ENCODE measurements at regions not wholly inside any gene's neighbourhood (a gene's known extent, or its start where the extent isn't known, plus 50 kb on each side); places are given as distances from the start of the nearest gene placed in this dataset.

- WGBS, 2 donors: 80 to 89% methylated on average over 1 of the region's 1 CpG
- intact Hi-C loops (cut with DNase I): no loop called here
- Histone ChIP-seq H3K27me3 (no peaks in the 10 kb centered on the region), H3K4me1 (no peaks in the 10 kb centered on the region), H3K9me3 (no peaks in the 10 kb centered on the region), H3K36me3 (replicated peaks in 1 of 2; ENCODE audit: insufficient read depth in 1 of 2, low read depth in 2 of 2) (no peaks in the 10 kb centered on the region), H3K27ac (no peak overlapping the region), H3K4me3 (no peak overlapping the region)
- DNase-seq (no peak), ATAC-seq (no peak)
- TF ChIP-seq CTCF (IDR thresholded peaks at IDR 0.05): no peak
- TF ChIP-seq POLR2A (IDR thresholded peaks at IDR 0.05): no peak
Measured at GRCh38 chr10:52617346-52617745, 155.2 kb downstream of the MBL2 start.

- no peaks in the 10 kb centered on the region for H3K27me3 ChIP-seq
- no peaks in the 10 kb centered on the region for H3K4me1 ChIP-seq
- TF ChIP-seq CTCF (IDR thresholded peaks at IDR 0.05): no peak
- TF ChIP-seq POLR2A (IDR thresholded peaks at IDR 0.05): no peak
- H3K9me3 ChIP-seq: no peaks in the 10 kb centered on the region
- DNase-seq: no peak
- no peak overlapping the region for H3K27ac ChIP-seq
- no peak for ATAC-seq
- intact Hi-C loops (cut with DNase I): no loop called here
- WGBS, 2 donors: 87% methylated on average over 1 of the region's 1 CpG
- no peak overlapping the region for H3K4me3 ChIP-seq
- H3K36me3 ChIP-seq (replicated peaks in 1 of 2; ENCODE audit: insufficient read depth in 1 of 2, low read depth in 2 of 2): no peaks in the 10 kb centered on the region
Measured at GRCh38 chr10:52619052-52619451, 153.5 kb downstream of the MBL2 start.

GRCh38 chr10:52621635-52622079 is 150.9 kb downstream of the MBL2 start:
- intact Hi-C loops (cut with DNase I): no loop called here
- Histone ChIP-seq H3K36me3 (replicated peaks in 1 of 2; ENCODE audit: insufficient read depth in 1 of 2, low read depth in 2 of 2) (no peaks in the 10 kb centered on the region), H3K4me1 (no peaks in the 10 kb centered on the region), H3K27me3 (no peaks in the 10 kb centered on the region), H3K4me3 (no peak overlapping the region), H3K9me3 (no peaks in the 10 kb centered on the region), H3K27ac (no peak overlapping the region)
- 39 to 40% methylated on average over 2 of the region's 2 CpGs for WGBS, 2 donors
- ATAC-seq (no peak), DNase-seq (no peak)
- TF ChIP-seq POLR2A (IDR thresholded peaks at IDR 0.05): no peak
- no peak for TF ChIP-seq CTCF (IDR thresholded peaks at IDR 0.05)

- Histone ChIP-seq H3K4me3 (no peak overlapping the region), H3K9me3 (no peaks in the 10 kb centered on the region), H3K27me3 (no peaks in the 10 kb centered on the region), H3K36me3 (replicated peaks in 1 of 2; ENCODE audit: insufficient read depth in 1 of 2, low read depth in 2 of 2) (no peaks in the 10 kb centered on the region), H3K27ac (no peak overlapping the region), H3K4me1 (no peaks in the 10 kb centered on the region)
- TF ChIP-seq CTCF (IDR thresholded peaks at IDR 0.05) (no peak), POLR2A (IDR thresholded peaks at IDR 0.05) (no peak)
- WGBS, 2 donors: 85 to 86% methylated on average over 2 of the region's 2 CpGs
- ATAC-seq (no peak), DNase-seq (no peak)
- intact Hi-C loops (cut with DNase I): no loop called here
Measured at GRCh38 chr10:52623761-52624160, 148.8 kb downstream of the MBL2 start.

- Histone ChIP-seq H3K4me1 (no peaks in the 10 kb centered on the region), H3K36me3 (replicated peaks in 1 of 2; ENCODE audit: insufficient read depth in 1 of 2, low read depth in 2 of 2) (no peaks in the 10 kb centered on the region), H3K9me3 (no peaks in the 10 kb centered on the region), H3K27me3 (no peaks in the 10 kb centered on the region), H3K27ac (no peak overlapping the region), H3K4me3 (no peak overlapping the region)
- no peak for ATAC-seq
- intact Hi-C loops (cut with DNase I): no loop called here
- TF ChIP-seq CTCF (IDR thresholded peaks at IDR 0.05) (no peak), POLR2A (IDR thresholded peaks at IDR 0.05) (no peak)
- DNase-seq: no peak
Measured at GRCh38 chr10:52627279-52627678, 145.3 kb downstream of the MBL2 start.
